NCI-H2196 (cell line): ENCODE measurements at regions not wholly inside any gene's neighbourhood (a gene's known extent, or its start where the extent isn't known, plus 50 kb on each side); places are given as distances from the start of the nearest gene placed in this dataset.

ENCODE experiments used
- DNase-seq: peaks from one replicate; lab custom pipeline; 2025; ENCODE audit not compliant: unreplicated experiment; lab: John Stamatoyannopoulos, UW

GRCh38 chr7:16235147-16236114 lies 185.9 kb downstream of the CRPPA start:
- no peak for DNase-seq

- DNase-seq: no peak
These were observed 186.7 kb downstream of the CRPPA start for GRCh38 chr7:16234493-16235146.

GRCh38 chr7:16233517-16233916 lies 187.8 kb downstream of the CRPPA start:
- DNase-seq: no peak

GRCh38 chr7:16232273-16232672 lies 189.1 kb downstream of the CRPPA start:
- DNase-seq: no peak

GRCh38 chr7:16223963-16224707 lies 197.2 kb downstream of the CRPPA start:
- DNase-seq: no peak

GRCh38 chr7:16212610-16213009 lies 208.7 kb downstream of the CRPPA start:
- no peak for DNase-seq

- no peak for DNase-seq
These were observed 209.3 kb downstream of the CRPPA start for GRCh38 chr7:16212032-16212431.

GRCh38 chr7:16211402-16211925 lies 209.9 kb downstream of the CRPPA start:
- DNase-seq: no peak

GRCh38 chr7:16210171-16210570 lies 211.2 kb downstream of the CRPPA start:
- DNase-seq: no peak

- no peak for DNase-seq
These were observed 214.0 kb downstream of the CRPPA start for GRCh38 chr7:16207321-16207720.

GRCh38 chr7:16205466-16205865 lies 215.9 kb downstream of the CRPPA start:
- no peak for DNase-seq

- no peak for DNase-seq
These were observed 216.4 kb downstream of the CRPPA start for GRCh38 chr7:16204953-16205352.

GRCh38 chr7:16203065-16203464 lies 218.3 kb downstream of the CRPPA start:
- DNase-seq: no peak

GRCh38 chr7:16202303-16202702 lies 219.0 kb downstream of the CRPPA start:
- DNase-seq: no peak

GRCh38 chr7:16200591-16200990 lies 220.7 kb downstream of the CRPPA start:
- DNase-seq: no peak

- no peak for DNase-seq
These were observed 227.7 kb downstream of the CRPPA start for GRCh38 chr7:16193631-16194030.

GRCh38 chr7:16189026-16189715 lies 232.2 kb downstream of the CRPPA start:
- no peak for DNase-seq

GRCh38 chr7:16187131-16187530 lies 234.2 kb downstream of the CRPPA start:
- no peak for DNase-seq

GRCh38 chr7:16178585-16178984 lies 242.8 kb downstream of the CRPPA start:
- no peak for DNase-seq

- DNase-seq: no peak
These were observed 243.2 kb downstream of the CRPPA start for GRCh38 chr7:16178092-16178491.

- no peak for DNase-seq
These were observed 247.1 kb downstream of the CRPPA start for GRCh38 chr7:16174253-16174652.
